ENCODE measurements at regions not wholly inside any gene's neighbourhood (a gene's known extent, or its start where the extent isn't known, plus 50 kb on each side); places are given as distances from the start of the nearest gene placed in this dataset.
"Not testable (repeated sequence)": the region's sequence is repeated elsewhere in the genome, so short reads cannot be mapped to it uniquely, and the experiment has no call there.

DNA sequence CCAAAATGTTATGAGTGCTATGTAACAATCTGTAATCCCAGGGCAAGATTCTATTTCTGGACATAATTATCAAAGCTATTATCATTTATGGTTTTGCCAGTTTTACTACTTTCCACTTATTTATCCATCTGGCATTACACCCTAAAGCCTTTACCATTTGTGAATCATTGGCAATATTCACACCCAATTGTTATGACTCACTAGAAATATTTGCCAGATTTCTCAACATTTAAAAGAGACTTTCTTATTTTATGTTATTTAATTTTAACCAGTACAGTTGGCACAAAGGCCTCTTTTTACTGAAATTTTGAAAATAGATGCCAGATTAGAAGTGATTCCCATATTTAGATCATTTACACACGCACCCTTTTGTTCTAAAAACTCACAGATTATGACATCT is 242.7 kb upstream of the WDFY3 start:
- TF ChIP-seq TAF1 (conservative IDR thresholded peaks at IDR 0.05) (no peak), HNF4A (conservative IDR thresholded peaks at IDR 0.05) (no peak), NR2F2 (IDR thresholded peaks at IDR 0.05) (no peak)
- TF ChIP-seq, protein P1, sequence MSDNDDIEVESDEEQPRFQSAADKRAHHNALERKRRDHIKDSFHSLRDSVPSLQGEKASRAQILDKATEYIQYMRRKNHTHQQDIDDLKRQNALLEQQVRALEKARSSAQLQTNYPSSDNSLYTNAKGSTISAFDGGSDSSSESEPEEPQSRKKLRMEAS (IDR thresholded peaks at IDR 0.05) = no peak
- H3K4me3 ChIP-seq (ENCODE audit: low read depth in 1 of 3, low read length in 3 of 3) = no peak overlapping the region
- H3K27me3 ChIP-seq (ENCODE audit: control insufficient read depth in 4 of 4, insufficient read depth in 4 of 4, low read length in 3 of 4) = no peaks in the 10 kb centered on the region
- 70% methylated on average over 1 of the region's 1 CpG for WGBS
- no peaks in the 10 kb centered on the region for H3K4me1 ChIP-seq (ENCODE audit: control insufficient read depth in 4 of 4, insufficient read depth in 4 of 4, low read length in 3 of 4)
- no peak for DNase-seq (ENCODE audit: low spot score)
- no peaks in the 10 kb centered on the region for H3K36me3 ChIP-seq (ENCODE audit: control insufficient read depth in 4 of 4, insufficient read depth in 3 of 4, low read depth in 1 of 4, low read length in 3 of 4)
- H3K9me3 ChIP-seq (ENCODE audit: control insufficient read depth in 4 of 4, low read length in 3 of 4) = no peaks in the 10 kb centered on the region
- H3K27ac ChIP-seq (ENCODE audit: low read depth in 1 of 2, low read length in 2 of 2) = no peak overlapping the region
- no peak overlapping the region for H3K9ac ChIP-seq (ENCODE audit: low read depth in 1 of 2, low read length in 2 of 2)

DNA sequence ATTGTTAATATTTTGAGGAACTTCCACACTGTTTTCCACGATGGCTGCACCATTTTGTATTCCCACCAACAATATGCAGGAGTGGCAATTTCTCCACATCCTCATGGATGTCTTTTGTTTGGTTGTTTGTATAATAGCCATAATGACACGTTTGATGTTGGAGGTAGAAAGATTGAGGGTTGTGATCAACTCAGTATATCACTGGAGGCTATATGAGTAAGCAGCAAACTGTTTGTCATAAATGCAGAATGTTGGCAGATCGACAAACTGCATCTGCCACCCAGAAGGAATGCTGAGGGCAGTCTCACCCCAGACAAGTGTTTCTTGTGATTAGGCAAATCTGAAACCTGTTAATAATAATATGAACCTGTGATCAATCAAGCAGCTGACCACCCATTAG is 243.9 kb upstream of the WDFY3 start:
- DNase-seq (ENCODE audit: low spot score) = no peak
- H3K9ac ChIP-seq (ENCODE audit: low read depth in 1 of 2, low read length in 2 of 2) = no peak overlapping the region
- no peak overlapping the region for H3K27ac ChIP-seq (ENCODE audit: low read depth in 1 of 2, low read length in 2 of 2)
- H3K4me1 ChIP-seq (ENCODE audit: control insufficient read depth in 4 of 4, insufficient read depth in 4 of 4, low read length in 3 of 4) = no peaks in the 10 kb centered on the region
- H3K27me3 ChIP-seq (ENCODE audit: control insufficient read depth in 4 of 4, insufficient read depth in 4 of 4, low read length in 3 of 4) = no peaks in the 10 kb centered on the region
- H3K9me3 ChIP-seq (ENCODE audit: control insufficient read depth in 4 of 4, low read length in 3 of 4) = no peaks in the 10 kb centered on the region
- H3K4me3 ChIP-seq (ENCODE audit: low read depth in 1 of 3, low read length in 3 of 3) = no peak overlapping the region
- TF ChIP-seq, protein P2, sequence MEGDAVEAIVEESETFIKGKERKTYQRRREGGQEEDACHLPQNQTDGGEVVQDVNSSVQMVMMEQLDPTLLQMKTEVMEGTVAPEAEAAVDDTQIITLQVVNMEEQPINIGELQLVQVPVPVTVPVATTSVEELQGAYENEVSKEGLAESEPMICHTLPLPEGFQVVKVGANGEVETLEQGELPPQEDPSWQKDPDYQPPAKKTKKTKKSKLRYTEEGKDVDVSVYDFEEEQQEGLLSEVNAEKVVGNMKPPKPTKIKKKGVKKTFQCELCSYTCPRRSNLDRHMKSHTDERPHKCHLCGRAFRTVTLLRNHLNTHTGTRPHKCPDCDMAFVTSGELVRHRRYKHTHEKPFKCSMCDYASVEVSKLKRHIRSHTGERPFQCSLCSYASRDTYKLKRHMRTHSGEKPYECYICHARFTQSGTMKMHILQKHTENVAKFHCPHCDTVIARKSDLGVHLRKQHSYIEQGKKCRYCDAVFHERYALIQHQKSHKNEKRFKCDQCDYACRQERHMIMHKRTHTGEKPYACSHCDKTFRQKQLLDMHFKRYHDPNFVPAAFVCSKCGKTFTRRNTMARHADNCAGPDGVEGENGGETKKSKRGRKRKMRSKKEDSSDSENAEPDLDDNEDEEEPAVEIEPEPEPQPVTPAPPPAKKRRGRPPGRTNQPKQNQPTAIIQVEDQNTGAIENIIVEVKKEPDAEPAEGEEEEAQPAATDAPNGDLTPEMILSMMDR (IDR thresholded peaks at IDR 0.05; ENCODE audit: low read depth, low read length, missing input control) = no peak
- TF ChIP-seq NR2F2 (IDR thresholded peaks at IDR 0.05) = no peak
- TF ChIP-seq, protein P3, sequence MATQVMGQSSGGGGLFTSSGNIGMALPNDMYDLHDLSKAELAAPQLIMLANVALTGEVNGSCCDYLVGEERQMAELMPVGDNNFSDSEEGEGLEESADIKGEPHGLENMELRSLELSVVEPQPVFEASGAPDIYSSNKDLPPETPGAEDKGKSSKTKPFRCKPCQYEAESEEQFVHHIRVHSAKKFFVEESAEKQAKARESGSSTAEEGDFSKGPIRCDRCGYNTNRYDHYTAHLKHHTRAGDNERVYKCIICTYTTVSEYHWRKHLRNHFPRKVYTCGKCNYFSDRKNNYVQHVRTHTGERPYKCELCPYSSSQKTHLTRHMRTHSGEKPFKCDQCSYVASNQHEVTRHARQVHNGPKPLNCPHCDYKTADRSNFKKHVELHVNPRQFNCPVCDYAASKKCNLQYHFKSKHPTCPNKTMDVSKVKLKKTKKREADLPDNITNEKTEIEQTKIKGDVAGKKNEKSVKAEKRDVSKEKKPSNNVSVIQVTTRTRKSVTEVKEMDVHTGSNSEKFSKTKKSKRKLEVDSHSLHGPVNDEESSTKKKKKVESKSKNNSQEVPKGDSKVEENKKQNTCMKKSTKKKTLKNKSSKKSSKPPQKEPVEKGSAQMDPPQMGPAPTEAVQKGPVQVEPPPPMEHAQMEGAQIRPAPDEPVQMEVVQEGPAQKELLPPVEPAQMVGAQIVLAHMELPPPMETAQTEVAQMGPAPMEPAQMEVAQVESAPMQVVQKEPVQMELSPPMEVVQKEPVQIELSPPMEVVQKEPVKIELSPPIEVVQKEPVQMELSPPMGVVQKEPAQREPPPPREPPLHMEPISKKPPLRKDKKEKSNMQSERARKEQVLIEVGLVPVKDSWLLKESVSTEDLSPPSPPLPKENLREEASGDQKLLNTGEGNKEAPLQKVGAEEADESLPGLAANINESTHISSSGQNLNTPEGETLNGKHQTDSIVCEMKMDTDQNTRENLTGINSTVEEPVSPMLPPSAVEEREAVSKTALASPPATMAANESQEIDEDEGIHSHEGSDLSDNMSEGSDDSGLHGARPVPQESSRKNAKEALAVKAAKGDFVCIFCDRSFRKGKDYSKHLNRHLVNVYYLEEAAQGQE (IDR thresholded peaks at IDR 0.05) = no peak
- no peak for TF ChIP-seq EGR1 (IDR thresholded peaks at IDR 0.05; ENCODE audit: low read depth in 2 of 2)
- TF ChIP-seq HNF4A (conservative IDR thresholded peaks at IDR 0.05) = no peak
- TF ChIP-seq FOXA1 (IDR thresholded peaks at IDR 0.05) = no peak
- no peak for TF ChIP-seq YY1 (IDR thresholded peaks at IDR 0.05)
- TF ChIP-seq FOXA2 (IDR thresholded peaks at IDR 0.05) = no peak
- no peak for TF ChIP-seq JUND (IDR thresholded peaks at IDR 0.05)
- TF ChIP-seq SP1 (IDR thresholded peaks at IDR 0.05) = no peak
- TF ChIP-seq, protein P1 (IDR thresholded peaks at IDR 0.05) = no peak
- TF ChIP-seq RAD21 (IDR thresholded peaks at IDR 0.05) = no peak
- no peak for TF ChIP-seq GABPA (IDR thresholded peaks at IDR 0.05 in 1 of 2, conservative IDR thresholded peaks at IDR 0.05 in 1 of 2)
- no peak for TF ChIP-seq TAF1 (conservative IDR thresholded peaks at IDR 0.05)
- no peak for TF ChIP-seq HNF4G (IDR thresholded peaks at IDR 0.05)
- no peak for TF ChIP-seq ATF3 (IDR thresholded peaks at IDR 0.05)
- no peaks in the 10 kb centered on the region for H3K36me3 ChIP-seq (ENCODE audit: control insufficient read depth in 4 of 4, insufficient read depth in 3 of 4, low read depth in 1 of 4, low read length in 3 of 4)
- WGBS = 47% methylated on average over 3 of the region's 3 CpGs

GRCh38 chr4:85216571-85216970 is 250.1 kb upstream of the WDFY3 start:
- H3K9ac ChIP-seq (ENCODE audit: low read depth in 1 of 2, low read length in 2 of 2); H3K27me3 ChIP-seq (ENCODE audit: control insufficient read depth in 4 of 4, insufficient read depth in 4 of 4, low read length in 3 of 4); H3K36me3 ChIP-seq (ENCODE audit: control insufficient read depth in 4 of 4, insufficient read depth in 3 of 4, low read depth in 1 of 4, low read length in 3 of 4); H3K27ac ChIP-seq (ENCODE audit: low read depth in 1 of 2, low read length in 2 of 2); H3K9me3 ChIP-seq (ENCODE audit: control insufficient read depth in 4 of 4, low read length in 3 of 4); H3K4me1 ChIP-seq (ENCODE audit: control insufficient read depth in 4 of 4, insufficient read depth in 4 of 4, low read length in 3 of 4); H3K4me3 ChIP-seq (ENCODE audit: low read depth in 1 of 3, low read length in 3 of 3); DNase-seq (ENCODE audit: low spot score): not testable (repeated sequence)
- WGBS = 70% methylated on average over 7 of the region's 7 CpGs
